Right lobe of liver (tissue), 6 donors: ENCODE measurements at regions not wholly inside any gene's neighbourhood (a gene's known extent, or its start where the extent isn't known, plus 50 kb on each side); places are given as distances from the start of the nearest gene placed in this dataset.

Source experiments
- ATAC-seq, 4 donors: fragments of 200-7000 bp; cut with Tn5 transposase; one replicate each; pipeline ENCODE4 v1.9.1; 2020; ENCODE audit warnings: mild to moderate bottlenecking in 4 of 4, moderate library complexity in 4 of 4
- DNase-seq, 3 donors: peaks; one replicate each; pipeline ENCODE4 v3.0.0-alpha.2; 2020
- H3K27ac ChIP-seq, 3 donors: fragments of 200-600 bp; one replicate each; pipeline ENCODE4 v1.8.0; 2022
- H3K27me3 ChIP-seq, 2 donors: fragments of 200-600 bp; one replicate each; pipeline ENCODE4 v1.8.0; 2022
- H3K36me3 ChIP-seq, 4 donors: fragments of 200-600 bp; sonication (generic) in 1 of 4; one replicate each; pipeline versions ENCODE4 v1.5.1 to v1.8.0; 2017 to 2022; ENCODE audit warnings: control low read depth in 1 of 4
- H3K4me1 ChIP-seq, 4 donors: fragments of 200-600 bp; sonication (generic) in 1 of 4; one replicate each; pipeline versions ENCODE4 v1.5.1 to v1.8.0; 2017 to 2022; ENCODE audit warnings: control low read depth in 1 of 4
- H3K4me3 ChIP-seq, 3 donors: fragments of 200-600 bp; one replicate each; pipeline ENCODE4 v1.8.0; 2022
- H3K9me3 ChIP-seq, 4 donors: fragments of 200-600 bp; sonication (generic) in 1 of 4; one replicate each; pipeline versions ENCODE4 v1.5.1 to v1.8.0; 2017 to 2022; ENCODE audit warnings: control low read depth in 1 of 4
- POLR2A ChIP-seq: fragments of 450-650 bp; IDR thresholded peaks from one replicate; pipeline ENCODE4 v1.6.1; 2017; ENCODE audit warnings: antibody characterized with exemption, mild to moderate bottlenecking
- WGBS: methylation state at CpG from one replicate; pipeline ENCODE4 v1.1.6; 2018; ENCODE audit warnings: low coverage, low lambda C conversion rate; ENCODE audit not compliant: insufficient coverage; ENCODE audit errors: missing lambda C conversion rate; 5-methylcytosine and 5-hydroxymethylcytosine counted together
- intact Hi-C, 2 donors: fragments of 100-400 bp; cut with DNase I; formaldehyde crosslinking; loops; one replicate each; pipeline versions ENCODE4 v1.11.2 to v1.14.1; 2022
- TF ChIP-seq, protein P1 (sequence below), 4 donors: fragments of 200-600 bp in 3 of 4; fragments of 450-650 bp in 1 of 4; IDR thresholded peaks; one replicate each; pipeline versions ENCODE4 v1.5.1 to v1.8.0; 2016 to 2022; ENCODE audit warnings: antibody characterized with exemption in 4 of 4, mild to moderate bottlenecking in 2 of 4
- donor health status: DM: no; HTN: yes; CAD: no.
- donor health status: DM: no; HTN: no; CAD: no.
- donor health status: DM: no; HTN: no; CAD: no.
- donor health status: DM: no; HTN: yes; CAD: no.
- donor health status: DM: no; HTN: yes; CAD: no.

DNA sequence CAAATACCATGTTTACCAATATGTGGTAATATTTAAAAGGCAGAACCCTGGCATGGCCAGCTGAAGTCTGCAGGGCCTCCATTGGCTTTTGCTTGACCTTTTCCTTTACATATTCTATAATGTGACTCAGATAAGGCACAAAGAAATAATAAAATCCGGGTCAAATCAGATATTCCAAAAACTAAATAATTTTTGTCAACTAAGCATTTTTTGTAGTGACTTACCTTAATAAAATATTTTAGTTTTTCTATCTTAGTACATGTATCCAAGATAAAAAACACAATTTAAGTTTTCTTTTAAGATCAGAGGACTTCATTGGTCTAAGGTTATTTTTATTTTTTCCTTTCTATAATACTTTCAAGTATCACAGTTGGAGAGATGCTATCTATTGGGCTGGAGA is 179.4 kb upstream of the ADAMTS5 start:
- TF ChIP-seq, protein P1, sequence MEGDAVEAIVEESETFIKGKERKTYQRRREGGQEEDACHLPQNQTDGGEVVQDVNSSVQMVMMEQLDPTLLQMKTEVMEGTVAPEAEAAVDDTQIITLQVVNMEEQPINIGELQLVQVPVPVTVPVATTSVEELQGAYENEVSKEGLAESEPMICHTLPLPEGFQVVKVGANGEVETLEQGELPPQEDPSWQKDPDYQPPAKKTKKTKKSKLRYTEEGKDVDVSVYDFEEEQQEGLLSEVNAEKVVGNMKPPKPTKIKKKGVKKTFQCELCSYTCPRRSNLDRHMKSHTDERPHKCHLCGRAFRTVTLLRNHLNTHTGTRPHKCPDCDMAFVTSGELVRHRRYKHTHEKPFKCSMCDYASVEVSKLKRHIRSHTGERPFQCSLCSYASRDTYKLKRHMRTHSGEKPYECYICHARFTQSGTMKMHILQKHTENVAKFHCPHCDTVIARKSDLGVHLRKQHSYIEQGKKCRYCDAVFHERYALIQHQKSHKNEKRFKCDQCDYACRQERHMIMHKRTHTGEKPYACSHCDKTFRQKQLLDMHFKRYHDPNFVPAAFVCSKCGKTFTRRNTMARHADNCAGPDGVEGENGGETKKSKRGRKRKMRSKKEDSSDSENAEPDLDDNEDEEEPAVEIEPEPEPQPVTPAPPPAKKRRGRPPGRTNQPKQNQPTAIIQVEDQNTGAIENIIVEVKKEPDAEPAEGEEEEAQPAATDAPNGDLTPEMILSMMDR (IDR thresholded peaks at IDR 0.05) = no peak
- no peak for TF ChIP-seq POLR2A
- H3K27me3 ChIP-seq = no peaks in the 10 kb centered on the region
- no peaks in the 10 kb centered on the region for H3K4me1 ChIP-seq
- intact Hi-C loops = no loop called here
- no peak overlapping the region for H3K27ac ChIP-seq
- no peaks in the 10 kb centered on the region for H3K9me3 ChIP-seq
- ATAC-seq (no peak), DNase-seq (no peak)
- H3K4me3 ChIP-seq = no peak overlapping the region
- H3K36me3 ChIP-seq = no peaks in the 10 kb centered on the region
- 36% methylated on average over 1 of the region's 1 CpG for WGBS

DNA sequence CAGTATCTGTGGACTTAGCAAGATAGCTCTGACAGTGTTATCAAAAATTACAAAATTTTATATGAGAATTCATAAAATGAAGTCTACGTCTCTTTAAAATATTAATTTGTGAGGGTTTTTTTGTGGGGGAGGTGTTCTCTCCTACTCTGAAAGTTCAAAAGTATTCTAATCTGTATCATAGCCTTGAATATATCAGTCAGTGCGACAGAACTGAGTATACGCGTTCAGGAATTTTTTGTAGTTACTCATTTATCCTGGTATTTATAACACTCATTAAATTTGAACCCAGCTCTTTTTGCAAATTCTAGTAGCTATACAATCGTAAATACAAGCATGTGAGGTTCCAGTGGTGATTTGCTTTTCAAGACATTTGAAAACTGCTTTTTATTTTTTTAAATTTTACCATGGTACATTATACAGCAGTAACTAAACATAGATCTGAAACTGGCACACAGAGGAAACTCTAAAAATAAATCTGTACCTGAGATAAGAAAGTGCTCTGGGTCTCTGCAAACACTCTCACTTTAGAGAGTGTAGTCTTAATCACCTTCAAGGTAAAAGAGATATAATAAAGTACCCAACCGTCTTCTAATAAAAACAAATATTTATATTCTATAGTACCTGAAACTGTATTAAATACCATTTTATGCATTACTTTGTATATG is 178.4 kb upstream of the ADAMTS5 start:
- no peaks in the 10 kb centered on the region for H3K36me3 ChIP-seq
- intact Hi-C loops = no loop called here
- 76% methylated on average over 6 of the region's 6 CpGs for WGBS
- no peaks in the 10 kb centered on the region for H3K9me3 ChIP-seq
- H3K27me3 ChIP-seq = no peaks in the 10 kb centered on the region
- no peak for TF ChIP-seq POLR2A
- TF ChIP-seq, protein P1 (IDR thresholded peaks at IDR 0.05) = no peak
- no peak for DNase-seq
- no peak overlapping the region for H3K4me3 ChIP-seq
- no peaks in the 10 kb centered on the region for H3K4me1 ChIP-seq
- no peak for ATAC-seq
- H3K27ac ChIP-seq = no peak overlapping the region

DNA sequence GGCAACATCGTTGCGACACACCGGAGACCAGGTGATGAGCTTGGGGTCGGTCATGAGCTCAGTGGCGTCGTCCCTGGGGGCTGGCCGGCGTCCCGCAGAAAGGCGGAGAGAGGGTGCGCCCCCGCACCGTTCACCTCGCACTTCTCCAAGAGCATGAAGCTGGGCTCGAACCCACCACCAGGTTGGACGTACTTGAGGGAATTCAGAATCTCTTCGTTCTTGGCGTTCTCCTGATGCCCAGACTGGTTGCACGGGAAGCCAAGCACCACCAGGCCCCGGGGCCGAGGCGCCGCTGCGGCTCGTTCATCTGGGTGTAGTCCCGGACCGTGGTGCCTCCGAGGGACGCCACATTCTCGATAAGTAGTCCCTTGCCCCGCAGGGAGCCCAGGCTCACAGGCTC is 176.6 kb upstream of the ADAMTS5 start:
- H3K9me3 ChIP-seq = no peaks in the 10 kb centered on the region
- H3K27me3 ChIP-seq = no peaks in the 10 kb centered on the region
- no peaks in the 10 kb centered on the region for H3K36me3 ChIP-seq
- no peak overlapping the region for H3K4me3 ChIP-seq
- DNase-seq = peak in 1 of 3 donors; percentile 14
- WGBS = 98% methylated on average over 10 of the region's 31 CpGs
- intact Hi-C loops = no loop called here
- TF ChIP-seq POLR2A = no peak
- TF ChIP-seq, protein P1 (IDR thresholded peaks at IDR 0.05) = no peak
- H3K27ac ChIP-seq = no peak overlapping the region
- ATAC-seq = no peak
- no peaks in the 10 kb centered on the region for H3K4me1 ChIP-seq

DNA sequence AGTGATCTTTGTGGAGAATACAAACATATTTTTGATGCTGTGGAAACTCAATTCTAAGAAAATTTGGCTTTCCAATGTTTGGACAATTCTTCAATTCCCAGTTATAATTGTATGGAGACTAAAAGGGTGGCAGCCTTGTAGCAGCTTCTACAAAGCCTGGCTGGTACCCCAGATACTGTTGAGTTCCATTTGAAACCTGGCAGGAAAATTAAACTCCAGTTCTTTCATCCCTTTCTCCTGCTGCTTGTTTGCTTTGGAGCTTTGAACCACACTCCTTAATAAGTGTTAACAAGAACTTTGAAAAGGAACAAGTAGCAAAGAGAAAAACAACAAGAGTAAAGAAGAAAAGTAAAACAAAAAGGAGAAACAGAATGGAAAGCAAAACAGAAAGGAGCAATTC is 172.6 kb upstream of the ADAMTS5 start:
- Histone ChIP-seq H3K4me1 (no peaks in the 10 kb centered on the region), H3K27ac (no peak overlapping the region), H3K4me3 (no peak overlapping the region), H3K9me3 (no peaks in the 10 kb centered on the region), H3K27me3 (no peaks in the 10 kb centered on the region), H3K36me3 (no peaks in the 10 kb centered on the region)
- DNase-seq (no peak), ATAC-seq (no peak)
- TF ChIP-seq, protein P1 (IDR thresholded peaks at IDR 0.05) = no peak
- no peak for TF ChIP-seq POLR2A
- intact Hi-C loops = no loop called here

DNA sequence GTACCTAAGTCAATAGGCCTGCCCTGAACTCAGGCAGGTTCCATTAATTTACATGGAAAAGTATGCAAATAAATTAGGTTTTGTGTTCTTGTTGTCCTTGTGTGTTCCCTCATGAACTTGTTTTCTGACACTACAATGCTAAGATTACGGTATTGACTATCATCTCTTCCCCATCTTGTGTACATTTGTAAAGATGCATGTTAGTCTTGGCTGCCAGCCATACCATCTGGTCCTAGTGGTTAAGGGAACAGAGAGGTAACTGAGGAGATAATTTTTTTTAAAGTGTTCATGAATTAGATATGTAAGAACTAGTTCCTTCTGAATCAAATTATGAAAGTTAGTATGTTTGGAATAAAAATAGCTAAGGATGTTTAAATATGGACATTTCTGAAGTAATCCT is 167.6 kb upstream of the ADAMTS5 start:
- 35% methylated on average over 1 of the region's 1 CpG for WGBS
- no peaks in the 10 kb centered on the region for H3K9me3 ChIP-seq
- no peaks in the 10 kb centered on the region for H3K27me3 ChIP-seq
- no peak overlapping the region for H3K27ac ChIP-seq
- no peak for TF ChIP-seq POLR2A
- TF ChIP-seq, protein P1 (IDR thresholded peaks at IDR 0.05) = no peak
- ATAC-seq = peak in 1 of 4 donors; percentile 39
- H3K4me3 ChIP-seq = no peak overlapping the region
- intact Hi-C loops = no loop called here
- no peaks in the 10 kb centered on the region for H3K36me3 ChIP-seq
- no peaks in the 10 kb centered on the region for H3K4me1 ChIP-seq
- DNase-seq = no peak
